MG63 (cell line): ENCODE measurements at regions not wholly inside any gene's neighbourhood (a gene's known extent, or its start where the extent isn't known, plus 50 kb on each side); places are given as distances from the start of the nearest gene placed in this dataset.
"Not testable (repeated sequence)": the region's sequence is repeated elsewhere in the genome, so short reads cannot be mapped to it uniquely, and the experiment has no call there.

Experiments
- DNase-seq: peaks from one replicate; pipeline ENCODE4 v3.0.0-alpha.2; 2020
- H3K27me3 ChIP-seq: fragments of 250-450 bp; sonication (Bioruptor Pico); 2 replicates; pipeline ENCODE4 v1.5.1; 2020; ENCODE audit warnings: mild to moderate bottlenecking, moderate library complexity
- H3K36me3 ChIP-seq: fragments of 250-450 bp; sonication (Bioruptor Pico); 2 replicates; pipeline ENCODE4 v1.5.1; 2020; ENCODE audit warnings: mild to moderate bottlenecking, moderate library complexity
- H3K4me3 ChIP-seq: fragments of 250-450 bp; sonication (Bioruptor Pico); 2 replicates; pipeline ENCODE4 v1.5.1; 2020; ENCODE audit warnings: mild to moderate bottlenecking, moderate library complexity
- H3K9me3 ChIP-seq: fragments of 250-450 bp; sonication (Bioruptor Pico); 2 replicates; pipeline ENCODE4 v1.5.1; 2020; ENCODE audit warnings: mild to moderate bottlenecking, moderate library complexity

GRCh38 chr14:71539650-71540285, 392.5 kb upstream of the RGS6 start:
- Histone ChIP-seq H3K9me3 (no peaks in the 10 kb centered on the region), H3K36me3 (no peaks in the 10 kb centered on the region), H3K4me3 (no peak overlapping the region), H3K27me3 (no peaks in the 10 kb centered on the region)
- DNase-seq: no peak

- H3K4me3 ChIP-seq: no peak overlapping the region
- no peak for DNase-seq
Observed at GRCh38 chr14:71541271-71541670, 391.0 kb upstream of the RGS6 start.

GRCh38 chr14:71541973-71542690, 390.1 kb upstream of the RGS6 start:
- Histone ChIP-seq H3K9me3 (no peaks in the 10 kb centered on the region), H3K4me3 (no peak overlapping the region), H3K27me3 (no peaks in the 10 kb centered on the region), H3K36me3 (no peaks in the 10 kb centered on the region)
- DNase-seq: no peak

More at GRCh38 chr14:71541271-71541670, 391.0 kb upstream of the RGS6 start:
- H3K36me3 ChIP-seq: no peaks in the 10 kb centered on the region
- no peaks in the 10 kb centered on the region for H3K27me3 ChIP-seq
- no peaks in the 10 kb centered on the region for H3K9me3 ChIP-seq

- no peak overlapping the region for H3K4me3 ChIP-seq
- no peak for DNase-seq
- no peaks in the 10 kb centered on the region for H3K27me3 ChIP-seq
- H3K36me3 ChIP-seq: no peaks in the 10 kb centered on the region
- H3K9me3 ChIP-seq: no peaks in the 10 kb centered on the region
Observed at GRCh38 chr14:71549421-71550050, 382.7 kb upstream of the RGS6 start.

- Histone ChIP-seq H3K36me3 (no peaks in the 10 kb centered on the region), H3K4me3 (no peak overlapping the region), H3K27me3 (no peaks in the 10 kb centered on the region), H3K9me3 (no peaks in the 10 kb centered on the region)
- no peak for DNase-seq
Observed at GRCh38 chr14:71550367-71550766, 381.9 kb upstream of the RGS6 start.

- no peaks in the 10 kb centered on the region for H3K9me3 ChIP-seq
- DNase-seq: no peak
- no peak overlapping the region for H3K4me3 ChIP-seq
- H3K27me3 ChIP-seq: no peaks in the 10 kb centered on the region
- no peaks in the 10 kb centered on the region for H3K36me3 ChIP-seq
Observed at GRCh38 chr14:71551291-71551950, 380.8 kb upstream of the RGS6 start.

GRCh38 chr14:71552809-71553208, 379.4 kb upstream of the RGS6 start:
- Histone ChIP-seq H3K9me3 (no peaks in the 10 kb centered on the region), H3K36me3 (no peaks in the 10 kb centered on the region), H3K27me3 (no peaks in the 10 kb centered on the region), H3K4me3 (no peak overlapping the region)
- no peak for DNase-seq

- H3K9me3 ChIP-seq: no peaks in the 10 kb centered on the region
- H3K36me3 ChIP-seq: no peaks in the 10 kb centered on the region
- no peak overlapping the region for H3K4me3 ChIP-seq
- H3K27me3 ChIP-seq: no peaks in the 10 kb centered on the region
- DNase-seq: no peak
Observed at GRCh38 chr14:71553779-71554178, 378.4 kb upstream of the RGS6 start.

- Histone ChIP-seq H3K36me3 (no peaks in the 10 kb centered on the region), H3K9me3 (no peaks in the 10 kb centered on the region), H3K4me3 (no peak overlapping the region), H3K27me3 (no peaks in the 10 kb centered on the region)
- no peak for DNase-seq
Observed at GRCh38 chr14:71554323-71554722, 377.9 kb upstream of the RGS6 start.

GRCh38 chr14:71554959-71555612, 377.1 kb upstream of the RGS6 start:
- Histone ChIP-seq H3K9me3 (no peaks in the 10 kb centered on the region), H3K27me3 (no peaks in the 10 kb centered on the region)

GRCh38 chr14:71555654-71556559, 376.3 kb upstream of the RGS6 start:
- H3K27me3 ChIP-seq: no peaks in the 10 kb centered on the region
- no peak for DNase-seq
- H3K4me3 ChIP-seq: no peak overlapping the region
- H3K36me3 ChIP-seq: no peaks in the 10 kb centered on the region
- no peaks in the 10 kb centered on the region for H3K9me3 ChIP-seq

More at GRCh38 chr14:71554959-71555612, 377.1 kb upstream of the RGS6 start:
- DNase-seq: no peak
- H3K4me3 ChIP-seq: no peak overlapping the region
- H3K36me3 ChIP-seq: no peaks in the 10 kb centered on the region

- Histone ChIP-seq H3K27me3 (no peaks in the 10 kb centered on the region), H3K4me3 (no peak overlapping the region), H3K36me3 (no peaks in the 10 kb centered on the region), H3K9me3 (no peaks in the 10 kb centered on the region)
- DNase-seq: no peak
Observed at GRCh38 chr14:71556730-71557129, 375.5 kb upstream of the RGS6 start.

GRCh38 chr14:71557351-71557750, 374.9 kb upstream of the RGS6 start:
- Histone ChIP-seq H3K9me3 (no peaks in the 10 kb centered on the region), H3K27me3 (no peaks in the 10 kb centered on the region), H3K36me3 (no peaks in the 10 kb centered on the region), H3K4me3 (no peak overlapping the region)
- DNase-seq: no peak

GRCh38 chr14:71558943-71559342, 373.3 kb upstream of the RGS6 start:
- H3K9me3 ChIP-seq, H3K36me3 ChIP-seq, H3K27me3 ChIP-seq, DNase-seq, H3K4me3 ChIP-seq: not testable (repeated sequence)

- Histone ChIP-seq H3K9me3 (no peaks in the 10 kb centered on the region), H3K4me3 (no peak overlapping the region), H3K36me3 (no peaks in the 10 kb centered on the region), H3K27me3 (no peaks in the 10 kb centered on the region)
- no peak for DNase-seq
Observed at GRCh38 chr14:71560751-71561150, 371.5 kb upstream of the RGS6 start.
